SK-N-SH (cell line): ENCODE measurements at regions not wholly inside any gene's neighbourhood (a gene's known extent, or its start where the extent isn't known, plus 50 kb on each side); places are given as distances from the start of the nearest gene placed in this dataset.

Experiments
- FOSL2 ChIP-seq: IDR thresholded peaks from 2 replicates; pipeline ENCODE4 v1.4.0; 2012; ENCODE audit warnings: low read depth, mild to moderate bottlenecking, moderate library complexity, borderline replicate concordance
- POLR2AphosphoS5 ChIP-seq: IDR thresholded peaks from 2 replicates; pipeline ENCODE4 v1.6.1; 2012; ENCODE audit warnings: low read depth, low read length
- SMC3 ChIP-seq: IDR thresholded peaks from 2 replicates; pipeline ENCODE4 v1.6.1; 2012; ENCODE audit warnings: low read depth, low read length, improper control_type of control experiment
- YY1 ChIP-seq: IDR thresholded peaks from 2 replicates; pipeline ENCODE4 v1.4.0; 2012; ENCODE audit warnings: low read depth, mild to moderate bottlenecking
- TF ChIP-seq, protein P1 (sequence below): IDR thresholded peaks from 2 replicates; pipeline ENCODE4; 2012
- TF ChIP-seq, protein P2 (sequence below): fragments of 200-600 bp; sonication (generic); IDR thresholded peaks from 2 replicates; pipeline ENCODE4 v1.6.1; 2017; ENCODE audit warnings: antibody characterized with exemption, mild to moderate bottlenecking, moderate library complexity
- TF ChIP-seq, protein P3 (sequence below): IDR thresholded peaks from 2 replicates; pipeline ENCODE4 v1.6.1; 2012; ENCODE audit warnings: mild to moderate bottlenecking, low read depth, low read length, moderate library complexity

DNA sequence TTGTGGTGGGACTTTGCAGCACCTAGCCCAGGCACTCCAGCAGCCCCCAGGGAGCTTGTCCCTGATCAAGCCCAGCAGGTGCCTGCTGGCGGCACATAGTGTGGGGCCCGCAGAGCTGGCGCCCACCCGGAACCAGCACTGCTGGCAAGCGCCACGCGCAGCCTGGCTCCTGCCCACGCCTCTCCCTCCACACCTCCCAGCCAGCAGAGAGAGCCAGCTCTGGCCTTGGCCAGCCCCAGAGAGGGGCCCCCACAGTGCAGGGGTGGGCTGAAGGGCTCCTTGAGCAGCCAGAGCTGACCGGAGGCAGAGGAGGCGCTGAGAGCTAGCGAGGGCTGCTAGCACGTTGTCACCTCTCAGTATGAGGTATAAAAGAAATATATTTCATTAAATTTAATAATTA, 716.5 kb upstream of the MAP3K7 start:
- TF ChIP-seq, protein P1, sequence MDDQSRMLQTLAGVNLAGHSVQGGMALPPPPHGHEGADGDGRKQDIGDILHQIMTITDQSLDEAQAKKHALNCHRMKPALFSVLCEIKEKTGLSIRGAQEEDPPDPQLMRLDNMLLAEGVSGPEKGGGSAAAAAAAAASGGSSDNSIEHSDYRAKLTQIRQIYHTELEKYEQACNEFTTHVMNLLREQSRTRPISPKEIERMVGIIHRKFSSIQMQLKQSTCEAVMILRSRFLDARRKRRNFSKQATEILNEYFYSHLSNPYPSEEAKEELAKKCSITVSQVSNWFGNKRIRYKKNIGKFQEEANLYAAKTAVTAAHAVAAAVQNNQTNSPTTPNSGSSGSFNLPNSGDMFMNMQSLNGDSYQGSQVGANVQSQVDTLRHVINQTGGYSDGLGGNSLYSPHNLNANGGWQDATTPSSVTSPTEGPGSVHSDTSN = no peak
- TF ChIP-seq, protein P2, sequence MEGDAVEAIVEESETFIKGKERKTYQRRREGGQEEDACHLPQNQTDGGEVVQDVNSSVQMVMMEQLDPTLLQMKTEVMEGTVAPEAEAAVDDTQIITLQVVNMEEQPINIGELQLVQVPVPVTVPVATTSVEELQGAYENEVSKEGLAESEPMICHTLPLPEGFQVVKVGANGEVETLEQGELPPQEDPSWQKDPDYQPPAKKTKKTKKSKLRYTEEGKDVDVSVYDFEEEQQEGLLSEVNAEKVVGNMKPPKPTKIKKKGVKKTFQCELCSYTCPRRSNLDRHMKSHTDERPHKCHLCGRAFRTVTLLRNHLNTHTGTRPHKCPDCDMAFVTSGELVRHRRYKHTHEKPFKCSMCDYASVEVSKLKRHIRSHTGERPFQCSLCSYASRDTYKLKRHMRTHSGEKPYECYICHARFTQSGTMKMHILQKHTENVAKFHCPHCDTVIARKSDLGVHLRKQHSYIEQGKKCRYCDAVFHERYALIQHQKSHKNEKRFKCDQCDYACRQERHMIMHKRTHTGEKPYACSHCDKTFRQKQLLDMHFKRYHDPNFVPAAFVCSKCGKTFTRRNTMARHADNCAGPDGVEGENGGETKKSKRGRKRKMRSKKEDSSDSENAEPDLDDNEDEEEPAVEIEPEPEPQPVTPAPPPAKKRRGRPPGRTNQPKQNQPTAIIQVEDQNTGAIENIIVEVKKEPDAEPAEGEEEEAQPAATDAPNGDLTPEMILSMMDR = no peak
- no peak for TF ChIP-seq SMC3
- TF ChIP-seq, protein P3, sequence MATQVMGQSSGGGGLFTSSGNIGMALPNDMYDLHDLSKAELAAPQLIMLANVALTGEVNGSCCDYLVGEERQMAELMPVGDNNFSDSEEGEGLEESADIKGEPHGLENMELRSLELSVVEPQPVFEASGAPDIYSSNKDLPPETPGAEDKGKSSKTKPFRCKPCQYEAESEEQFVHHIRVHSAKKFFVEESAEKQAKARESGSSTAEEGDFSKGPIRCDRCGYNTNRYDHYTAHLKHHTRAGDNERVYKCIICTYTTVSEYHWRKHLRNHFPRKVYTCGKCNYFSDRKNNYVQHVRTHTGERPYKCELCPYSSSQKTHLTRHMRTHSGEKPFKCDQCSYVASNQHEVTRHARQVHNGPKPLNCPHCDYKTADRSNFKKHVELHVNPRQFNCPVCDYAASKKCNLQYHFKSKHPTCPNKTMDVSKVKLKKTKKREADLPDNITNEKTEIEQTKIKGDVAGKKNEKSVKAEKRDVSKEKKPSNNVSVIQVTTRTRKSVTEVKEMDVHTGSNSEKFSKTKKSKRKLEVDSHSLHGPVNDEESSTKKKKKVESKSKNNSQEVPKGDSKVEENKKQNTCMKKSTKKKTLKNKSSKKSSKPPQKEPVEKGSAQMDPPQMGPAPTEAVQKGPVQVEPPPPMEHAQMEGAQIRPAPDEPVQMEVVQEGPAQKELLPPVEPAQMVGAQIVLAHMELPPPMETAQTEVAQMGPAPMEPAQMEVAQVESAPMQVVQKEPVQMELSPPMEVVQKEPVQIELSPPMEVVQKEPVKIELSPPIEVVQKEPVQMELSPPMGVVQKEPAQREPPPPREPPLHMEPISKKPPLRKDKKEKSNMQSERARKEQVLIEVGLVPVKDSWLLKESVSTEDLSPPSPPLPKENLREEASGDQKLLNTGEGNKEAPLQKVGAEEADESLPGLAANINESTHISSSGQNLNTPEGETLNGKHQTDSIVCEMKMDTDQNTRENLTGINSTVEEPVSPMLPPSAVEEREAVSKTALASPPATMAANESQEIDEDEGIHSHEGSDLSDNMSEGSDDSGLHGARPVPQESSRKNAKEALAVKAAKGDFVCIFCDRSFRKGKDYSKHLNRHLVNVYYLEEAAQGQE = no peak
- no peak for TF ChIP-seq YY1
- TF ChIP-seq FOSL2 = no peak
- TF ChIP-seq POLR2AphosphoS5 = no peak
